B cell (primary cell): ENCODE measurements at regions not wholly inside any gene's neighbourhood (a gene's known extent, or its start where the extent isn't known, plus 50 kb on each side); places are given as distances from the start of the nearest gene placed in this dataset.

Experiments used
- CTCF ChIP-seq: fragments of 200-600 bp; IDR thresholded peaks from one replicate; pipeline ENCODE4 v1.8.0; 2022; ENCODE audit warnings: antibody characterized with exemption, mild to moderate bottlenecking
- EZH2 ChIP-seq: IDR thresholded peaks from 2 replicates; pipeline ENCODE4 v1.6.1; 2012; ENCODE audit warnings: borderline replicate concordance, low read depth, mild to moderate bottlenecking, moderate library complexity, low read length; ENCODE audit not compliant: insufficient read depth, poor library complexity, severe bottlenecking

- no peak for TF ChIP-seq CTCF
- TF ChIP-seq EZH2, result no peak
Measured at GRCh38 chr2:138235041-138235440, 266.5 kb upstream of the SPOPL start.
